Cardiac fibroblast (primary cell): ENCODE measurements at regions not wholly inside any gene's neighbourhood (a gene's known extent, or its start where the extent isn't known, plus 50 kb on each side); places are given as distances from the start of the nearest gene placed in this dataset.
A peak's percentile ranks its signal among the peaks of the same experiment; 100 is the strongest.

Experiments
- DNase-seq, 2 donors: peaks; one replicate each; pipeline versions ENCODE4 v3.0.0 to v3.0.0-alpha.2; 2010; ENCODE audit warnings: low read depth in 2 of 2
- H3K4me3 ChIP-seq, 2 donors: replicated peaks in 1 of 2; 1 replicate in 1 of 2; 2 replicates in 1 of 2; pipeline ENCODE4 v1.5.1; 2011; ENCODE audit warnings: low read depth in 2 of 2, low read length in 2 of 2, mild to moderate bottlenecking in 2 of 2, moderate library complexity in 1 of 2
- TF ChIP-seq, protein P1 (sequence below): IDR thresholded peaks from one replicate; pipeline ENCODE4 v1.5.1; 2011; ENCODE audit warnings: low read depth, mild to moderate bottlenecking, low read length, inconsistent platforms

DNA sequence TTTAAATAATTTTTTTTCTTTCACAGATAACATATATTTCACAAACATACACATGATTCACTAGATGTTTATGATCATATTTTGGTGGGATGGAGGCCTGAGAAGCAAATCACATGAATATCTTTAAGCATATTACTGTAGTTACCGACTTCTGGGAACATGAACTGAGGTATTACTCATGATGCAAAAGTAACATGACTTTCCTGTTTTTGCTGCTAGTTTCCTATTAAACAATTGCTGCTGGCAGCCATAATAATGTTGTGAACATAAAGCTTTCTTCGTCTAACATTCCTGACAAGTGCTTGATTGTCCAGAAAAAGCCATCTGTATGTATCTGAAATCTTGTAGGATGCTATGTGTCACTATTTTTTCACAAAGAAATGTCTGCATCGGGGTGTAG is 145.4 kb downstream of the MTX2 start:
- DNase-seq = peak; percentile 26 to 37
- TF ChIP-seq, protein P1, sequence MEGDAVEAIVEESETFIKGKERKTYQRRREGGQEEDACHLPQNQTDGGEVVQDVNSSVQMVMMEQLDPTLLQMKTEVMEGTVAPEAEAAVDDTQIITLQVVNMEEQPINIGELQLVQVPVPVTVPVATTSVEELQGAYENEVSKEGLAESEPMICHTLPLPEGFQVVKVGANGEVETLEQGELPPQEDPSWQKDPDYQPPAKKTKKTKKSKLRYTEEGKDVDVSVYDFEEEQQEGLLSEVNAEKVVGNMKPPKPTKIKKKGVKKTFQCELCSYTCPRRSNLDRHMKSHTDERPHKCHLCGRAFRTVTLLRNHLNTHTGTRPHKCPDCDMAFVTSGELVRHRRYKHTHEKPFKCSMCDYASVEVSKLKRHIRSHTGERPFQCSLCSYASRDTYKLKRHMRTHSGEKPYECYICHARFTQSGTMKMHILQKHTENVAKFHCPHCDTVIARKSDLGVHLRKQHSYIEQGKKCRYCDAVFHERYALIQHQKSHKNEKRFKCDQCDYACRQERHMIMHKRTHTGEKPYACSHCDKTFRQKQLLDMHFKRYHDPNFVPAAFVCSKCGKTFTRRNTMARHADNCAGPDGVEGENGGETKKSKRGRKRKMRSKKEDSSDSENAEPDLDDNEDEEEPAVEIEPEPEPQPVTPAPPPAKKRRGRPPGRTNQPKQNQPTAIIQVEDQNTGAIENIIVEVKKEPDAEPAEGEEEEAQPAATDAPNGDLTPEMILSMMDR = no peak
- no peak overlapping the region for H3K4me3 ChIP-seq

DNA sequence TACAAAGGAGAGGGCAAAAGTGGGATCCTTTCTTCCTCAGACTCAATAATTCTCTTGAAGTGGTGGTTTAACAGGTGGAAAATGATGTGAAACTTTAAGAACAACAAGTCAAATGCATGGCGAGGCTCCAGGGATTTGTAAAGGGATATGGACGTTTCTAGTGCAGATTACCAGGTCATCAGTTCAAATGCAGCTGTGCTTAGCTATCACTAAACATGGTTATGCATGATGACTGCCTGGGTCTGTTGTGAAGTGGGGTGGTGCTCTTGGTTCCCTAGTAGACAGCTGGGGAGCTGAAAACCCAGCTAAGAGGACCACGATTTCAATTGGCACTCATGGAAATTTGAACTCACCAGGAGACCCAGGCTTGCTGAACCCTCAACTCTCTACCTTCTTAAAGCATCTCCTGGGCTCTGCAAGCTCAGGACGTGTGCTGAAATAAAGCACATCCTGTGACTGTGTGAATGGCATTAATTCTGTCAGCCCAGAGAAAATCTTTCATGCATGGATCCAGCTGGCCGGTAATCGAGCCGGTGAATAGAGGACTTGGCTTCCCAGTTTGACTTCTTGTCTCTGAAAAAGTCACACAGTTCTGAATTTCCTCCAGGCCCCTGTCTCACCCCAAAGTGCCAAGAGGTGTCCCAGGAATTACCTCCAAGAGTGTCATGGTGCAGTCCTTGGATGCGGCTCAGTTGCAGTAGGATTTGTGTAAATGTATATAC is 146.1 kb downstream of the MTX2 start:
- no peak for DNase-seq
- TF ChIP-seq, protein P1 = no peak
- H3K4me3 ChIP-seq = no peak overlapping the region

- no peak for DNase-seq
- TF ChIP-seq, protein P1 = no peak
- no peak overlapping the region for H3K4me3 ChIP-seq
These were observed 146.8 kb downstream of the MTX2 start for GRCh38 chr2:176415937-176416499.

GRCh38 chr2:176418768-176419167 is 149.5 kb downstream of the MTX2 start:
- TF ChIP-seq, protein P1 = no peak
- peak in 1 of 2 donors; percentile 19 for DNase-seq
- H3K4me3 ChIP-seq = no peak overlapping the region

GRCh38 chr2:176419591-176420071 is 150.4 kb downstream of the MTX2 start:
- H3K4me3 ChIP-seq = no peak overlapping the region
- DNase-seq = peak; percentile 65 to 82
- TF ChIP-seq, protein P1 = no peak

DNA sequence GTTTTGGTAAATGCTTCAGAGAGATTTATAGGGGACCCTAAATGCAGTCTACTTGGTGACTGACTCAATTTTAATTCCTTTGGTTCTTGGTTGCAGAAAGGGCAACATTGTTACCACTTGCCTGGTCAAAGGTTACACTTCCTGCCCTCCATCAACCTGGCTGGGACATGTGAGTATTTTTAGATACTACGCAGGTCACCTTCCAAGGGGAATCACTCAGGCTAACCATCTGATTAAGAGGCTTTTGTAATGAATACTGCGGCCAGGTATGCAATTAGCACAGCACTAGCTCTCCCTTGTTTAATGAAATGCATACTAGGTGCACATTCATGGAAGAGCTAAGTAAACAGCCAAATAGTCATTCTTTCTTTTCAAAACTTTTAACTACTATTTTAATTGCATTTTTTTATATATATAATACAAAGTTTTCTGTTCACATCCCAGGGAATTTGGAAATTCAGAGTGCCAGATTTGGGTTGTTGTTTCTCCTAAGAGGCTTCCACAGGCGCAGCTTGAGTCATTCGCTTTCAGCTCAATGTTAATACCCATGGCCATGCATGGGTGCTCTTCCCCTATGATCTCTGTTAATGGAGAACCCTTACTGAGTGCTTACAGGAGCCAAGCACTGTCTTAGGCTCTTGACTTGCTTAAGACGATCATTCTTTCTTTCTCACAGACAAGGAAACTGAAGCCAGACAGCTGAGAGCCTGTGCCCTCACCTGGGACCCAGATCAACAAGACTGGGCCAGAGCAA is 152.2 kb downstream of the MTX2 start:
- no peak overlapping the region for H3K4me3 ChIP-seq
- no peak for DNase-seq
- TF ChIP-seq, protein P1 = no peak
